GM12878 (cell line): ENCODE measurements at regions not wholly inside any gene's neighbourhood (a gene's known extent, or its start where the extent isn't known, plus 50 kb on each side); places are given as distances from the start of the nearest gene placed in this dataset.

Experiments
- ATAC-seq: fragments of 200-7000 bp; cut with Tn5 transposase; 3 replicates; pipeline ENCODE4 v1.9.1; 2020; ENCODE audit warnings: mild to moderate bottlenecking, moderate library complexity
- BruUV-seq: library from RNA; stranded (reverse); fragments of 400-500 nt; replicated peaks from 2 replicates; lab custom pipeline; 2021; lab: Mats Ljungman, UMichigan
- CTCF ChIA-PET: fragments of 300-600 bp; sonication (Branson Sonifier 250); formaldehyde crosslinking; extraction: SDS; loops from one replicate; lab custom pipeline; 2021; ENCODE audit warnings: inconsistent platforms; lab: Yijun Ruan, JAX
- POLR2A ChIA-PET: fragments of 350-600 bp; formaldehyde crosslinking; extraction: SDS; loops from one replicate; lab custom pipeline; 2021; ENCODE audit warnings: inconsistent platforms; lab: Charles Lee
- RAD21 ChIA-PET: fragments of 300-600 bp; sonication (Branson Sonifier 250); formaldehyde crosslinking; loops from one replicate; lab custom pipeline; 2023; ENCODE audit warnings: antibody characterized with exemption; ENCODE audit not compliant: unreplicated experiment; lab: Charles Lee
- SMC1A ChIA-PET: fragments of 300-600 bp; sonication (Branson Sonifier 250); formaldehyde crosslinking; loops from one replicate; lab custom pipeline; 2023; ENCODE audit not compliant: unreplicated experiment, uncharacterized antibody; lab: Charles Lee
- DNase-seq: peaks from one replicate; pipeline ENCODE4 v3.0.0-alpha.2; 2011; ENCODE audit warnings: low read depth, low spot score
- FAIRE-seq: peaks from 3 replicates; lab custom pipeline; 2011; peaks lifted over from hg19 to GRCh38; lab: Jason Lieb, UNC
- H2AFZ ChIP-seq: 2 replicates; pipeline ENCODE4 v1.6.0; 2011; ENCODE audit warnings: low read depth, low read length, control low read depth; ENCODE audit not compliant: control insufficient read depth
- H3K27ac ChIP-seq: 2 replicates; pipeline ENCODE4 v1.5.1; 2011; ENCODE audit warnings: control low read depth; ENCODE audit not compliant: control insufficient read depth, insufficient read depth
- H3K27me3 ChIP-seq, 2 experiments: replicated peaks in 1 of 2; 2 replicates each; pipeline versions ENCODE4 v1.6.0 to v1.6.1; 2011; ENCODE audit warnings: low read length in 1 of 2; ENCODE audit not compliant: control insufficient read depth in 2 of 2, insufficient read depth in 2 of 2
- H3K36me3 ChIP-seq, 2 experiments: 2 replicates each; pipeline ENCODE4 v1.5.1; 2011; ENCODE audit warnings: low read length in 1 of 2; ENCODE audit not compliant: control insufficient read depth in 2 of 2, insufficient read depth in 2 of 2
- H3K4me1 ChIP-seq: 2 replicates; pipeline ENCODE4 v1.6.1; 2011; ENCODE audit warnings: mild to moderate bottlenecking, low read length, moderate library complexity, mixed read lengths; ENCODE audit not compliant: control insufficient read depth, insufficient read depth
- H3K4me2 ChIP-seq: 2 replicates; pipeline ENCODE4 v1.6.0; 2011; ENCODE audit warnings: control low read depth; ENCODE audit not compliant: control insufficient read depth, insufficient read depth
- H3K4me3 ChIP-seq: fragments of 200-600 bp; sonication (generic); 2 replicates; pipeline ENCODE4 v1.5.1; 2016
- H3K79me2 ChIP-seq: 2 replicates; pipeline ENCODE4 v1.6.0; 2011; ENCODE audit warnings: low read length; ENCODE audit not compliant: control insufficient read depth, insufficient read depth
- H3K9ac ChIP-seq: 2 replicates; pipeline ENCODE4 v1.8.0; 2011; ENCODE audit warnings: low read length, control low read depth, mixed read lengths; ENCODE audit not compliant: control insufficient read depth, insufficient read depth
- H3K9me3 ChIP-seq: replicated peaks from 3 replicates; pipeline ENCODE4 v1.5.1; 2011; ENCODE audit warnings: mild to moderate bottlenecking, low read length; ENCODE audit not compliant: control insufficient read depth, insufficient read depth
- H4K20me1 ChIP-seq: 2 replicates; pipeline ENCODE4 v1.6.0; 2011; ENCODE audit not compliant: control insufficient read depth, insufficient read depth
- CREM ChIP-seq: IDR thresholded peaks from 2 replicates; pipeline ENCODE4 v1.6.1; 2014; ENCODE audit warnings: antibody characterized with exemption, low read depth
- DPF2 ChIP-seq: fragments of 450-650 bp; IDR thresholded peaks from 2 replicates; pipeline ENCODE4 v1.6.1; 2017; ENCODE audit warnings: mild to moderate bottlenecking
- IKZF1 ChIP-seq: fragments of 450-650 bp; conservative IDR thresholded peaks from 2 replicates; pipeline ENCODE4 v1.6.1; 2017; ENCODE audit warnings: antibody characterized with exemption, mild to moderate bottlenecking
- IRF5 ChIP-seq: fragments of 450-650 bp; IDR thresholded peaks from 2 replicates; pipeline ENCODE4 v1.6.1; 2017; ENCODE audit warnings: borderline replicate concordance
- KDM1A ChIP-seq: fragments of 200-600 bp; sonication (generic); IDR thresholded peaks from 2 replicates; pipeline ENCODE4 v1.6.1; 2016; ENCODE audit warnings: borderline replicate concordance
- LARP7 ChIP-seq: fragments of 450-650 bp; IDR thresholded peaks from 2 replicates; pipeline ENCODE4 v1.6.1; 2017; ENCODE audit warnings: mild to moderate bottlenecking
- MYB ChIP-seq: fragments of 150-350 bp; IDR thresholded peaks from 2 replicates; pipeline ENCODE4 v1.6.1; 2014; ENCODE audit warnings: mild to moderate bottlenecking, low read depth, low read length, borderline replicate concordance
- RB1 ChIP-seq: fragments of 450-650 bp; formaldehyde crosslinking; IDR thresholded peaks from 2 replicates; pipeline ENCODE4 v1.6.1; 2017; ENCODE audit warnings: mild to moderate bottlenecking, borderline replicate concordance
- RBBP5 ChIP-seq: fragments of 200-600 bp; sonication (generic); conservative IDR thresholded peaks from 2 replicates; pipeline ENCODE4 v1.6.1; 2016
- RELA ChIP-seq: fragments of 450-650 bp; IDR thresholded peaks from 2 replicates; pipeline ENCODE4 v1.8.0; 2014; ENCODE audit warnings: borderline replicate concordance; ENCODE audit not compliant: partially characterized antibody
- SMAD5 ChIP-seq: IDR thresholded peaks from 2 replicates; pipeline ENCODE4 v1.6.1; 2016; ENCODE audit warnings: antibody characterized with exemption, low read depth
- SP1 ChIP-seq: IDR thresholded peaks from one replicate; pipeline ENCODE4 v1.6.1; 2011; ENCODE audit warnings: low read depth, low read length
- TCF12 ChIP-seq: IDR thresholded peaks from 2 replicates; pipeline ENCODE4 v1.6.1; 2011; ENCODE audit warnings: low read depth, mild to moderate bottlenecking, low read length
- ZBTB4 ChIP-seq: fragments of 450-650 bp; formaldehyde crosslinking; IDR thresholded peaks from 2 replicates; pipeline ENCODE4 v1.4.0; 2022; ENCODE audit warnings: mild to moderate bottlenecking, moderate library complexity
- ZNF24 ChIP-seq: fragments of 450-650 bp; IDR thresholded peaks from 2 replicates; pipeline ENCODE4 v1.6.1; 2017; ENCODE audit warnings: antibody characterized with exemption, mild to moderate bottlenecking
- ZSCAN29 ChIP-seq: fragments of 450-650 bp; IDR thresholded peaks from 2 replicates; pipeline ENCODE4 v1.6.1; 2017; ENCODE audit warnings: mild to moderate bottlenecking, moderate library complexity
- WGBS: methylation state at CpG from one replicate; pipeline ENCODE4 v1.1.6; 2016; ENCODE audit warnings: low lambda C conversion rate; ENCODE audit not compliant: insufficient replicate concordance, insufficient coverage; ENCODE audit errors: missing lambda C conversion rate; 5-methylcytosine and 5-hydroxymethylcytosine counted together
- in situ Hi-C: fragments of 300-500 bp; cut with MboI; formaldehyde crosslinking; loops from 9 replicates; pipeline ENCODE4 v1.14.3; 2018; ENCODE audit warnings: mixed read lengths
- intact Hi-C: fragments of 100-400 bp; cut with micrococcal nuclease; formaldehyde crosslinking; loops from one replicate; pipeline ENCODE4 v1.14.2; 2022; ENCODE audit not compliant: unreplicated experiment
- TF ChIP-seq, protein P1 (sequence below): IDR thresholded peaks from 2 replicates; pipeline ENCODE4 v1.6.1; 2011; ENCODE audit warnings: borderline replicate concordance, low read depth, mild to moderate bottlenecking, moderate library complexity, mixed read lengths, low read length; ENCODE audit not compliant: insufficient read depth; ENCODE audit errors: extremely low read length
- TF ChIP-seq, protein P2 (sequence below): fragments of 450-650 bp; IDR thresholded peaks from 2 replicates; pipeline ENCODE4 v1.6.1; 2017; ENCODE audit warnings: mild to moderate bottlenecking, moderate library complexity

- Histone ChIP-seq H3K4me1 (no peaks in the 10 kb centered on the region), H3K4me3 (no peak overlapping the region), H2AFZ (no peak overlapping the region), H3K9me3 (no peaks in the 10 kb centered on the region; the same call in 2 of the 3 replicates), H3K4me2 (no peak overlapping the region), H3K27me3 (no peaks in the 10 kb centered on the region), H3K9ac (no peak overlapping the region), H3K27ac (no peak overlapping the region), H3K79me2 (no peaks in the 10 kb centered on the region), H3K36me3 (no peaks in the 10 kb centered on the region), H4K20me1 (no peaks in the 10 kb centered on the region)
- SMC1A ChIA-PET = interaction anchor here (0.5 kb wide), 1 partner anchor 10 kb away, joined by 3 read pairs; no protein-coding TSS in a partner anchor
- POLR2A ChIA-PET = no interaction called here
- ATAC-seq = no peak
- in situ Hi-C loops = no loop called here
- FAIRE-seq = no peak
- BruUV-seq = no TSS peak
- CTCF ChIA-PET = no interaction called here
- intact Hi-C loops = no loop called here
- WGBS = 32% methylated on average over 11 of the region's 11 CpGs
- no peak for DNase-seq
- RAD21 ChIA-PET = interaction anchor here (0.6 kb wide), 1 partner anchor 372 kb away, joined by 4 read pairs; no protein-coding TSS in a partner anchor
- no peak for TF ChIP-seq ZSCAN29
- no peak for TF ChIP-seq IRF5
- TF ChIP-seq RELA = no peak
- TF ChIP-seq TCF12 = no peak
- TF ChIP-seq ZBTB4 (CRISPR knock-in tag) = no peak
- TF ChIP-seq LARP7 = no peak
- TF ChIP-seq CREM = no peak
- TF ChIP-seq RB1 = no peak
- no peak for TF ChIP-seq SMAD5
- TF ChIP-seq, protein P1, sequence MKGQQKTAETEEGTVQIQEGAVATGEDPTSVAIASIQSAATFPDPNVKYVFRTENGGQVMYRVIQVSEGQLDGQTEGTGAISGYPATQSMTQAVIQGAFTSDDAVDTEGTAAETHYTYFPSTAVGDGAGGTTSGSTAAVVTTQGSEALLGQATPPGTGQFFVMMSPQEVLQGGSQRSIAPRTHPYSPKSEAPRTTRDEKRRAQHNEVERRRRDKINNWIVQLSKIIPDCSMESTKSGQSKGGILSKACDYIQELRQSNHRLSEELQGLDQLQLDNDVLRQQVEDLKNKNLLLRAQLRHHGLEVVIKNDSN = no peak
- no peak for TF ChIP-seq ZNF24
- TF ChIP-seq, protein P2, sequence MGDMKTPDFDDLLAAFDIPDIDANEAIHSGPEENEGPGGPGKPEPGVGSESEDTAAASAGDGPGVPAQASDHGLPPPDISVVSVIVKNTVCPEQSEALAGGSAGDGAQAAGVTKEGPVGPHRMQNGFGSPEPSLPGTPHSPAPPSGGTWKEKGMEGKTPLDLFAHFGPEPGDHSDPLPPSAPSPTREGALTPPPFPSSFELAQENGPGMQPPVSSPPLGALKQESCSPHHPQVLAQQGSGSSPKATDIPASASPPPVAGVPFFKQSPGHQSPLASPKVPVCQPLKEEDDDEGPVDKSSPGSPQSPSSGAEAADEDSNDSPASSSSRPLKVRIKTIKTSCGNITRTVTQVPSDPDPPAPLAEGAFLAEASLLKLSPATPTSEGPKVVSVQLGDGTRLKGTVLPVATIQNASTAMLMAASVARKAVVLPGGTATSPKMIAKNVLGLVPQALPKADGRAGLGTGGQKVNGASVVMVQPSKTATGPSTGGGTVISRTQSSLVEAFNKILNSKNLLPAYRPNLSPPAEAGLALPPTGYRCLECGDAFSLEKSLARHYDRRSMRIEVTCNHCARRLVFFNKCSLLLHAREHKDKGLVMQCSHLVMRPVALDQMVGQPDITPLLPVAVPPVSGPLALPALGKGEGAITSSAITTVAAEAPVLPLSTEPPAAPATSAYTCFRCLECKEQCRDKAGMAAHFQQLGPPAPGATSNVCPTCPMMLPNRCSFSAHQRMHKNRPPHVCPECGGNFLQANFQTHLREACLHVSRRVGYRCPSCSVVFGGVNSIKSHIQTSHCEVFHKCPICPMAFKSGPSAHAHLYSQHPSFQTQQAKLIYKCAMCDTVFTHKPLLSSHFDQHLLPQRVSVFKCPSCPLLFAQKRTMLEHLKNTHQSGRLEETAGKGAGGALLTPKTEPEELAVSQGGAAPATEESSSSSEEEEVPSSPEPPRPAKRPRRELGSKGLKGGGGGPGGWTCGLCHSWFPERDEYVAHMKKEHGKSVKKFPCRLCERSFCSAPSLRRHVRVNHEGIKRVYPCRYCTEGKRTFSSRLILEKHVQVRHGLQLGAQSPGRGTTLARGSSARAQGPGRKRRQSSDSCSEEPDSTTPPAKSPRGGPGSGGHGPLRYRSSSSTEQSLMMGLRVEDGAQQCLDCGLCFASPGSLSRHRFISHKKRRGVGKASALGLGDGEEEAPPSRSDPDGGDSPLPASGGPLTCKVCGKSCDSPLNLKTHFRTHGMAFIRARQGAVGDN = no peak
- no peak for TF ChIP-seq KDM1A
- no peak for TF ChIP-seq RBBP5
- TF ChIP-seq DPF2 = no peak
- TF ChIP-seq MYB = no peak
- no peak for TF ChIP-seq IKZF1
- no peak for TF ChIP-seq SP1
Measured at GRCh38 chr6:164122109-164122508, 707.6 kb downstream of the QKI start.
